Gastrocnemius medialis (tissue), 4 donors: ENCODE measurements at regions not wholly inside any gene's neighbourhood (a gene's known extent, or its start where the extent isn't known, plus 50 kb on each side); places are given as distances from the start of the nearest gene placed in this dataset.

ENCODE experiments used
- ATAC-seq, 2 donors: fragments of 150-250 bp; one replicate each; pipeline ENCODE4 v1.9.1; 2016
- DNase-seq, 2 donors: peaks; one replicate each; pipeline ENCODE4 v3.0.0-alpha.2; 2019
- H3K27ac ChIP-seq, 4 donors: fragments of 200-600 bp; sonication (generic); 1 replicate in 1 of 4; 2 replicates in 3 of 4; pipeline ENCODE4 v1.5.1; 2016 to 2018; ENCODE audit warnings: mild to moderate bottlenecking in 2 of 4, moderate library complexity in 1 of 4
- H3K27me3 ChIP-seq, 3 donors: fragments of 200-600 bp; sonication (generic) in 2 of 3; 1 replicate in 1 of 3; 2 replicates in 2 of 3; pipeline versions ENCODE4 v1.5.1 to v1.6.0; 2016 to 2019; ENCODE audit warnings: mild to moderate bottlenecking in 1 of 3, moderate library complexity in 1 of 3
- H3K36me3 ChIP-seq, 2 donors: fragments of 200-600 bp; sonication (generic) in 1 of 2; one replicate each; pipeline ENCODE4 v1.5.1; 2017 to 2018
- H3K4me1 ChIP-seq, 2 donors: fragments of 200-600 bp; sonication (generic) in 1 of 2; one replicate each; pipeline ENCODE4 v1.5.1; 2016 to 2017; ENCODE audit warnings: mild to moderate bottlenecking in 2 of 2
- H3K4me3 ChIP-seq, 4 donors: fragments of 200-600 bp; sonication (generic) in 3 of 4; 1 replicate in 1 of 4; 2 replicates in 3 of 4; pipeline ENCODE4 v1.5.1; 2016 to 2019; ENCODE audit warnings: mild to moderate bottlenecking in 2 of 4
- H3K9me3 ChIP-seq, 3 donors: fragments of 200-600 bp; sonication (generic) in 2 of 3; 1 replicate in 1 of 3; 2 replicates in 2 of 3; pipeline ENCODE4 v1.5.1; 2016 to 2019
- POLR2A ChIP-seq, 2 donors: fragments of 450-650 bp; IDR thresholded peaks; one replicate each; pipeline ENCODE4 v1.6.1; 2017; ENCODE audit warnings: antibody characterized with exemption in 2 of 2, mild to moderate bottlenecking in 2 of 2, moderate library complexity in 2 of 2
- in situ Hi-C, 4 donors: fragments of 200-750 bp; cut with MboI; loops; one replicate each; pipeline versions ENCODE4 v1.15.0 to v1.8.0; 2017; ENCODE audit warnings: low sequenced_read_pairs in 4 of 4
- intact Hi-C: fragments of 100-400 bp; cut with DNase I; formaldehyde crosslinking; loops from one replicate; pipeline ENCODE4 v1.15.1; 2023; ENCODE audit warnings: low total_unique reads
- TF ChIP-seq, protein P1 (sequence below), 5 experiments: fragments of 450-650 bp in 3 of 5; fragments of 200-600 bp in 2 of 5; sonication (generic) in 2 of 5; IDR thresholded peaks in 4 of 5; conservative IDR thresholded peaks in 1 of 5; 1 replicate in 4 of 5; 2 replicates in 1 of 5; pipeline ENCODE4 v1.5.1; 2016 to 2019; ENCODE audit warnings: antibody characterized with exemption in 5 of 5, mild to moderate bottlenecking in 3 of 5, moderate library complexity in 3 of 5

DNA sequence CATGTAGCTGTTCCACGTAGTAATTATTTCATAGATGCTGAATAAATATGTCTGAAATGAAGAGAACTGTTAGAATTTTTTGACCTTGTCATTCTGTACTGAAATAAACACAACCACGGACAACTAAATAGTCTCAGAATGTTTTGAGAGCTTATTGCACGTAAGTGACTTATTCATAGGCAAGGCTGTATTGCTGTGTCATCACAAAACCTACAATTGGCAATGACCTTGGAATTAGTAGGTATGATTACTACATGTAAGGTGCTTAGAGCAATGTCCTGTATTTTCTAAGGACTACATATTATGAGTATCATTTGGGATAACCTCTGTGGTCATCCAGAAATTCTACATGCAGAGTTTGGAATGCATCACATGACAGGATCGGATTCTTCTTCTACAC lies 237.2 kb upstream of the PUDP start:
- no peak for ATAC-seq
- Histone ChIP-seq H3K9me3 (no peaks in the 10 kb centered on the region), H3K36me3 (no peaks in the 10 kb centered on the region), H3K27me3 (no peaks in the 10 kb centered on the region), H3K4me3 (no peak overlapping the region), H3K4me1 (no peaks in the 10 kb centered on the region), H3K27ac (no peak overlapping the region)
- intact Hi-C loops: no loop called here
- in situ Hi-C loops: no loop called here
- no peak for DNase-seq
- no peak for TF ChIP-seq POLR2A (IDR thresholded peaks at IDR 0.05)
- TF ChIP-seq, protein P1, sequence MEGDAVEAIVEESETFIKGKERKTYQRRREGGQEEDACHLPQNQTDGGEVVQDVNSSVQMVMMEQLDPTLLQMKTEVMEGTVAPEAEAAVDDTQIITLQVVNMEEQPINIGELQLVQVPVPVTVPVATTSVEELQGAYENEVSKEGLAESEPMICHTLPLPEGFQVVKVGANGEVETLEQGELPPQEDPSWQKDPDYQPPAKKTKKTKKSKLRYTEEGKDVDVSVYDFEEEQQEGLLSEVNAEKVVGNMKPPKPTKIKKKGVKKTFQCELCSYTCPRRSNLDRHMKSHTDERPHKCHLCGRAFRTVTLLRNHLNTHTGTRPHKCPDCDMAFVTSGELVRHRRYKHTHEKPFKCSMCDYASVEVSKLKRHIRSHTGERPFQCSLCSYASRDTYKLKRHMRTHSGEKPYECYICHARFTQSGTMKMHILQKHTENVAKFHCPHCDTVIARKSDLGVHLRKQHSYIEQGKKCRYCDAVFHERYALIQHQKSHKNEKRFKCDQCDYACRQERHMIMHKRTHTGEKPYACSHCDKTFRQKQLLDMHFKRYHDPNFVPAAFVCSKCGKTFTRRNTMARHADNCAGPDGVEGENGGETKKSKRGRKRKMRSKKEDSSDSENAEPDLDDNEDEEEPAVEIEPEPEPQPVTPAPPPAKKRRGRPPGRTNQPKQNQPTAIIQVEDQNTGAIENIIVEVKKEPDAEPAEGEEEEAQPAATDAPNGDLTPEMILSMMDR (IDR thresholded peaks at IDR 0.05 in 4 of 5, conservative IDR thresholded peaks at IDR 0.05 in 1 of 5): no peak

DNA sequence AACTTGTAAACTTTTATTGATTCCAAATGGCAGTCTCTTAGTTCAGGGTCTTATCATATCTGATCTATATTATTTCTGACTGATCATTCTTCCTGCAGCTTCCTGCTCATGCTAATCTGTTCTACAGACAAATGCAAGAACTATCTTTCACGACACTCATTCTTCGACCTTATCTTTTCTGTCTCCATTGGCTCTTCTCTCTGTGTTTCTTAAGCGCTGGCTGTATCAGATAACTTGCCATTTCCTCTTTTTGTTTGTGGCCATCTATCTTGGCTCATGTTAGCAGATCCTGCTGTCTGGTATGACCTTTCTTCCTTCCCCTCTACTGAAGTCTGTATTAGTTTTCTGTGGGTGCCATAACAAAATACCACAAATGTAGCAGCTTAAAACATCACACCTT lies 230.5 kb upstream of the PUDP start:
- intact Hi-C loops: no loop called here
- in situ Hi-C loops: no loop called here
- no peaks in the 10 kb centered on the region for H3K9me3 ChIP-seq
- no peaks in the 10 kb centered on the region for H3K27me3 ChIP-seq
- no peak overlapping the region for H3K27ac ChIP-seq
- no peak overlapping the region for H3K4me3 ChIP-seq
- no peaks in the 10 kb centered on the region for H3K36me3 ChIP-seq
- TF ChIP-seq, protein P1 (IDR thresholded peaks at IDR 0.05 in 4 of 5, conservative IDR thresholded peaks at IDR 0.05 in 1 of 5): no peak
- no peak for TF ChIP-seq POLR2A (IDR thresholded peaks at IDR 0.05)
- H3K4me1 ChIP-seq: no peaks in the 10 kb centered on the region
- ATAC-seq (no peak), DNase-seq (no peak)

DNA sequence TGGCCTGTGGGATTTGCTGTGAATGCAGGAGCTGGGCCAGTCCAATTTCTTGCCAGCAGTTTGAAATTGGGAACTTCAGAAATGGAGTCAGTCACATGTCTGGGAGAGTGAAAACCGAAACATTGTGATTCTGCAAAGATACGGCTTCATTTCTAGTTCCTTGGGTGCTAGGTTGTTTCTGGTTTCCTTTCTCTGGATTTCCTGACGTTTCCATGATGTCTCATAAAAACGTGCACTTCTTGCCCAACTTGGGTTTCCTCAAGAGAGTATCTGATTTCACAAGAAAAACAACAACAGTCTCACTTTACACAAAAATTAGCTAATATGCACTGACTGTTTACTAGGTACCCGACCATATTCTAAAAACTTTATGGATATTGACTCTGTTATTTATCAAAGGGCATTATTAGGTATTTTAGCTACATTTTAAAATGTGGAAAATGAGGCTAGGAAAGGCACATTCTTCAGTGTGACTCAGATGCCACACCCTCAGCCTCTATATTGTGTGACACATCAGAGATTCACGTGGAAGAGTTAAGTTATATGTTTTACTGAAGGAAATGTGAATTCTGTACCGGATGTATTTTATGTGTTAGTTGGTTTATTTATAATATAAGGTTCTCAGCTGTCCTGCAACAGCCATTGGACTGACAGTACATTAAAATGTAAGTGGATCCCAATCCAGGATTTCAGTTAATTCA lies 225.0 kb upstream of the PUDP start:
- Histone ChIP-seq H3K4me1 (no peaks in the 10 kb centered on the region), H3K9me3 (no peaks in the 10 kb centered on the region), H3K36me3 (no peaks in the 10 kb centered on the region), H3K27ac (no peak overlapping the region), H3K27me3 (no peaks in the 10 kb centered on the region), H3K4me3 (no peak overlapping the region)
- TF ChIP-seq, protein P1 (IDR thresholded peaks at IDR 0.05 in 4 of 5, conservative IDR thresholded peaks at IDR 0.05 in 1 of 5): no peak
- no peak for TF ChIP-seq POLR2A (IDR thresholded peaks at IDR 0.05)
- no peak for DNase-seq
- no peak for ATAC-seq
- intact Hi-C loops (no loop called here), in situ Hi-C loops (no loop called here)

DNA sequence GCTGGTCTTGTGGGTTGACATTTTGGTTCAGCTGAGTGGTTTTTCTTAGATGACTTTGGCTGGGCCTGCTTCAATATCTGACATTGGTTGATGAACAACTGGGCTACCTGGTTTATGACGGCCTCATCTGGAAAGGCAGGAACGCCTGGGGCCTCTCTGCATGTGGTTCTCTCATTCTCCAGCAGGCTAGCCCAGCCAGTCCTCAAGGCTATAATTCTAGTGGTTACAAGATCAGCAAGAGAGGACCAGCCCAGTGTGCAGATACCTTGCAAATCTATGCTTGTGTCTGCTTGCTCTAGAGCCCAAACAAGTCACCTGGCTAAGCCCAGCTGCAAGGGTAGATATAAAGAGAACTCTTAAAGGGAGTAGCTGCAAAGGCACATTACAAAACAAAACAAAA lies 214.2 kb upstream of the PUDP start:
- Histone ChIP-seq H3K27me3 (no peaks in the 10 kb centered on the region), H3K27ac (no peak overlapping the region), H3K9me3 (no peaks in the 10 kb centered on the region), H3K4me3 (no peak overlapping the region), H3K36me3 (no peaks in the 10 kb centered on the region), H3K4me1 (no peaks in the 10 kb centered on the region)
- no peak for DNase-seq
- no peak for ATAC-seq
- intact Hi-C loops (no loop called here), in situ Hi-C loops (no loop called here)
- TF ChIP-seq, protein P1 (IDR thresholded peaks at IDR 0.05 in 4 of 5, conservative IDR thresholded peaks at IDR 0.05 in 1 of 5): no peak
- TF ChIP-seq POLR2A (IDR thresholded peaks at IDR 0.05): no peak

DNA sequence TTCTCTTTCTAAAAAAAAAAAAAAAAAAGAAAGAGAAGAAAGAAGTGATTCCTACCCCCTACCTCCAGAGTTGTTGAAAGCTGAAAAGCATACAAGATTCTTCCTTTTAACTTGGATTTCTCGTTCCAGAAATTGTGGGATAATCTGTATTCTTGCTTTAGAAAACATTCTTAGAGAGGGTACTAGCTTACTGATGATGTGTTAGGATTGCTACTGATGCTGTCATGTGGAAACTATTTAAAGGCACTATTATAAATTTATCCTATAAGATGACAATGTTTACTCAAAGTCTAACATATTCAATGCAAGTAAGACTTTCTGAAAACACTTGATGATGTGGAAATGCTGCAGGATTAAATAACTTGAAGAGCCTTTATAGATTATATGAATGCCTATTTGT lies 204.0 kb upstream of the PUDP start:
- Histone ChIP-seq H3K9me3 (no peaks in the 10 kb centered on the region), H3K36me3 (peaks cover 0 to 5% of the 10 kb centered on the region in 2 donors), H3K27me3 (no peaks in the 10 kb centered on the region), H3K4me1 (no peaks in the 10 kb centered on the region), H3K4me3 (no peak overlapping the region), H3K27ac (no peak overlapping the region)
- no peak for DNase-seq
- TF ChIP-seq, protein P1 (IDR thresholded peaks at IDR 0.05 in 4 of 5, conservative IDR thresholded peaks at IDR 0.05 in 1 of 5): no peak
- TF ChIP-seq POLR2A (IDR thresholded peaks at IDR 0.05): no peak
- in situ Hi-C loops: no loop called here
- intact Hi-C loops: no loop called here
- no peak for ATAC-seq
